GM04504 (cell line): ENCODE measurements at regions not wholly inside any gene's neighbourhood (a gene's known extent, or its start where the extent isn't known, plus 50 kb on each side); places are given as distances from the start of the nearest gene placed in this dataset.
"Not testable (repeated sequence)": the region's sequence is repeated elsewhere in the genome, so short reads cannot be mapped to it uniquely, and the experiment has no call there.

Experiments used
- DNase-seq: peaks from one replicate; pipeline ENCODE4 v3.0.0-alpha.2; 2012; ENCODE audit warnings: low read depth

DNA sequence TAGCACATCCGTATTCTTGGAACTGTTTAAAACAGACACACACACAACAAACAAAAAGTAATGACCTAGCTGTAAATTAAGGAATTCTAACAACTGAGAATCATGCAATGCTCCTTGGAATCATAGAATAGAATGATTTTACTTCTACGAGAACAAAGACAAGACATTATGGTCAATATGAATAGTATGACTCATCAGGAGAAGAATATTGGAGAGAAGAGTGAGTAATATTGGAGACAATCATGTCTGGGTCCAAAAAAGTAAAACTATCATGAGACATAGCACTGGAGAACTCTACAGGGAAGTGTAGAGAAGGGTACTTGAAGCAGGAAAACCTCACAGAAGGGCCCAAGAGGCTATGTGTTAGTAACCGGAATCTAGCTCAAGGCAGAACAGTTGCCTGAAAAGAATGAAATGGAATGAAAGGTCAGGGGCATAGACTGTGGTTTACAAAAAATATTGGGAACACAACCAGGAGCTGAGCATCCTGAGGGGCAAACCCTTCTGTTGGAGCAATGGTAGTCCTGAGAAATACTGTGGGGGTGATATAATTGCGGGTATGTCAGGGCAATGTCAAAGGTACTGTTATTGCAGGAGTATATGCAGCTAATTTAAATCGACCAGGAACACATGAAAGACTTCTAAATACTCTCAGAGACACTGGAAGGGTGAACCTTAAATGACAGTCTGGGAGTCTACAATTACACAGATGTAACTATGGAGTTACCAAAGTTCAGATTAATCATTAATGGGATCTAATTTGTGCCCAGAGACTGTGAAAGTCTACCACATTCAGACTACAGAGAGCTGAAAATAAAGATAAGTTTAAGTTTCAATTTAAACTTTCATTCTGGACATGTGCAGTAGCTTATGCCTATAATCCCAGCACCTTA lies 201.2 kb downstream of the BCHE start:
- DNase-seq, result no peak

DNA sequence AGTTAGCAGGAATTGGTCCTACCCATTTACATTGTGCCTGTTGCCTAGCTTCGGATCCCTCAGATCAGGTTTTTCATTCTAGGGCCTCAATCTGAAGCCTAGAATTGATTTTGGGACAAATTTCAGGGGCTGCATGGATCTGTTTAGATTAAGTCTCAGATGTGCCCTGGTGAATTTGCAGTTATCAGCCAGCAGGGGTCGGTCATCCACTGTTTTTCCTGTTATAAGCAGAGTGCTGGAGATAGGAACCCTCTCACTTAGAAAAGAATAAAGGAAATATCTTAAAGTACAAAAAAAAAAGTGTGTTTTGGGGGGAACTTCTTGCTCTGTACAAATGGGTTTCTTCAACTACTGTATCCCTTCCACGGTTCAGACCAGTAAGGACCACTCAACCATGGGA lies 212.5 kb downstream of the BCHE start:
- no peak for DNase-seq

DNA sequence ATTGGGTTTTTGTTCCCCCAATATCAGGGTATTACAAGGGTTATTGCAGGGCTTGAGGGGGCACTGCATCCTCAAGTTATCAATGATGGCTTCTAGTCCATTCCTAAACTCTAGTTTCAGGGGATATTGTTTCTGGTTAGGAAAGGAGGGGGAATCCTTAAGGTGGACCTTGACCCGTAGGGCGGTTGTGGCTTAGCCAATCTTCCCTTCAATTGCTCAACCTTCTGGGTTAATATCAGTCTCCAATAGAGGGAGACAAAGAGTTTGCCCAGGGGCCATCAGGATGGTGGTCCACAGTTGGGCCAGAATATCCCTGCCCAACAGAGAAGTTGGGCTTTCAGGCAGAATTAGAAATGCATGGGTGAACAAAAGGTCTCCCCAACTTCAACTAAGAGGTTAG lies 214.9 kb downstream of the BCHE start:
- DNase-seq, result no peak

DNA sequence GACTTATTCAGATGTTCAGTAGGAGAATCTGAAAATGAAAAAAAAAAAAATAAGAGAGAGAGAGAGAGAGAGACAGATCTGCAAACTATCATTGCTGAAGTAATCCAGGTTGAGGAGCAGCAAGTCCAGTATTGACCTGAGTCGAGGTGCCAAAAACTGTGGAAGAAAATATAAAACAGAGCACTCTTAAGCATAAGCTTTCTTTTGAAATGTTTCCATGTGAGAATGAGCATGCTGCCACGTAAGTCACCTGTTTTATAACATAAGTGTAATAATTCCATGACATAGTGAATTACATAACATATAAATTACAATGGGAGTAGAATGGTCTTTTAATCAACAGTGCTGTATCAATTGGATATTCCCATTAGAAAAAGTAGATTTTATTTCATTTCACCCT lies 218.2 kb downstream of the BCHE start:
- DNase-seq, result no peak

DNA sequence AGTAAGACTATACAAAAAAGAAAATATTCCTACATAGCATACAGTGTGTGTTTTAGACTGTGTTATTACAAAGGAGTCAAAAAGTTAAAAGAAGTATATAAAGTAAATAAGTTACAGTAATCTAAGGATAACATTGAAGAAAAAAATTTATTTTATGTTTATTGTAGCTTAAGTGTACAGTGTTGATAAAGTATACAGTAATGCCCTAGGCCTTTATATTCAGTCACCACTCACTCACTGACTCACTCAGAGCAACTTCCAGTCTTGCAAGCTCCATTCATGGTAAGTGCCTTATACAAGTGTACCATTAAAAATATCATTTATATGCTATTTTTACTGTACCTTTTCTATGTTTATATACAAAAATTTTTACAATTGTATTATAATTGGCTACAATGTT lies 220.1 kb downstream of the BCHE start:
- DNase-seq, result no peak

DNA sequence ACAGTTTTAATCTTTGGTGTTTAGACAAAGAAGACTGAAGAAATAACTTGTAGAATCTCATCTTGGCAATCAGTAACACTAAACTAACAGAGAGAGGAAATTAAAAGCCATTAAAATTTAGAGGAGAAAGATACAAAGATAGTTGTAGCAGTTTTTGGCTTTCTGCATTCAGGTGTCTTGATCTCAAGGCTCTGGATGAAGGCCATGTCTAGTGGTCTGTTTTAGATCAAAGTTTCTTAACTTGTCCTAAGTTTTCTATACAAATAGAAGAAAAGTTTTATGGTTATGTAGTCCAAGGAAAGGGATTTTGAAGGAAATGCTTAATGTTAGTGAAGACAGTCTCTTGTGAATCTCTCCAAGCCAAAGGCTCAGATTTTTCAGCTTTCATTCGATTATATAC lies 222.9 kb downstream of the BCHE start:
- no peak for DNase-seq

DNA sequence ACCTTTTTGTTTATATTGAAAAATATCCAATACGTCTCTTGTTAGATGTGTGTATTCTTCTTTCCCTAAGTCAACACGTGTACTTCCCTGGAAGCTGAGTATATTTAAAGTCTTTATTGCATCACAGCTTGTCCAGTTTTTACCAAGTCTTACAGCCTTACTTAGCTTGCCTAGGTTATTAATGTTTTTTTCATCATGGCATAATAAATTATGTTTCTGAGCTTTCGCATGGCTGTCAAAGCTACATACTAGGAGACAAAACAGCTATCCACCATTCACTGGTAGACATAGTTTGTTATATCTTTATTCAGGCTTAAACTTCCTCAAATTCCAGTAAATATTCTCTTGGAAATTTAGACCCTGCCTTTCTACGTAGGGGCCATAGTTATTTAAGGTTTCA lies 224.2 kb downstream of the BCHE start:
- no peak for DNase-seq

DNA sequence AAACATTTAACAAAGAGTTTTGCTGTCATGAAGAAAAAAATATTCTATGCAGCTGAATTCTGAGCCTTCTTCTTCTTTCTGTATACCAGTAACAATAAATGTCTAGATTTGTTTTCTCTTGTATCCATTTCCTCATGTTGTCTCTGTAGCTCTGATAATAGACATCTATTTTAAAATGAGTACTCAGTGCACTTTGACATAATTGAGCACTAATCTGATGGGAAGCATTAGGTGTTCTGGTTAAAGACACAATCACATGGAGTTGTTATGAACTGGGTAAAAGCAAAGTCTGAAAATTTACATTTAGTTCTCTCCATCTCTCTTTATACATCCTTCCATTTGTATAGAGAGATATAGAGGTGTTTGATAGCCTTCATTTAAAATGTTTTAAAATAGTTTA lies 230.0 kb downstream of the BCHE start:
- DNase-seq, result no peak

DNA sequence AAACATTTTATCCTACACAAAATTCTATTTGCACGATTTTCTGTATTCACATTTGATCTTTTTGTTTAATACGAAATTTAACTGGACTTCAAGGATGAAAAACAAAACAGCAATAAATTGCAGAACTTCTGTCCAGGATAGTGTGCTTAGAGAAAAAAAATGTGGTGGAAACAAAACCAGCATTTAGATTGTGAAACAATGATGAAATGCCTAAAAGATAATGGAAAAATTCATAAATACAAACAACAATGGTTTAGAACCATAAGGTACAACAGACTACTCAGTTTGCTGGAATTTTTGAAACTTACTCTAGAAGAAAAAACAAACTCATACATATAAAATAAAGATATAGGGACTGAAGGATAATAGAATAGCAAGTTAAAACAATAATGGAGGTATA lies 234.0 kb downstream of the BCHE start:
- no peak for DNase-seq

DNA sequence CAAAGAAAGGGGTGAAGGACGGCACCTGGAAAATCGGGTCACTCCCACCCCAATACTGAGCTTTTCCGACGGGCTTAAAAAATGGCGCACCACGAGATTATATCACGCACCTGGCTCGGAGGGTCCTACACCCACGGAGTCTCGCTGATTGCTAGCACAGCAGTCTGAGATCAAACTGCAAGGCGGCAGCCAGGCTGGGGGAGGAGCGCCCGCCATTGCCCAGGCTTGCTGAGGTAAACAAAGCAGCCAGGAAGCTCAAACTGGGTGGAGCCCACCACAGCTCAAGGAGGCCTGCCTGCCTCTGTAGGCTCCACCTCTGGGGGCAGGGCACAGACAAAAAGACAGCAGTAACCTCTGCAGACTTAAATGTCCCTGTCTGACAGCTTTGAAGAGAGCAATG lies 264.7 kb downstream of the BCHE start:
- DNase-seq, result not testable (repeated sequence)

DNA sequence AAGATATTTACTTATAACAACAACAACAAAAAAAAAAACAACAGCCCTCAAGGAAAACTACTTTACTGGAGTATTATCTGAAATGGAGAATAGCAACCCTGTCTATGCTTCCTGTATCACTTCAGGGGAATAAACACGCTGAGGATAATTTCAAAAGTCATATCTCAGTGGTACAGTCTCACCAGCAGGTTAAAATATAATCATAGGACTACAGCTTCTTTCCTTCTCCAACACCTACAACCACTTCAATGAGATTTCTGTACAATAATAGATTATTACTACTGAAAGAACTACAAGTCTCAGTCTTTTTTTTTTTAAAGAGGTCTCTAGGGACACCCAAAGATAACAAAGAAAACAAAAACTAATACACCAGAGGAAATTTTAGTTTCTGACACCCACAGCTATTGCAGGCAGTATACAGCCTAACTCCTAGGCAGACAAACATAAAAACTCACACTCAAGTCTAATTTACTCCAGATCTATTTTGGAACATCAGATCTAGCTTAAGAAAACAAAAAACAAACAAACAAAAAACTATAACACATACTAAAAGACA lies 268.2 kb downstream of the BCHE start:
- no peak for DNase-seq

DNA sequence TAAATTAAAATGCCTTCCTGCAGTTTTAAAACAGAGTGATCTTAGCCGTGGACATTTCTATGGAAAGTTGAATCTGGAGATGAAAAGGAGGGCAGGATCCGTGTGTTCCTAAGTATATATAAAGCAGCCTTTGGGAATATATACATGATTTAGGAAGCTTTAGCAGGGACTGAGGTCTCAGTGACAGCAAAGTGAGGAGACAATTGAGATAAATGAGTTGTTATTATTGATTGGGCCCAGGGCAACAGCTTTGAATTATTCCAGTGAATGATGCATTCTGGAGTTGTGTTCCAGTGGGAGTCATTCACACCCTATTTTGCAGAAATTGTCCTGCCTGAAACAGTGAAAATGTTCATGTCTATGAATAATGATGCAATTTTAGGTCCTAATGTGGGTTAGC lies 281.4 kb downstream of the BCHE start:
- DNase-seq, result no peak

DNA sequence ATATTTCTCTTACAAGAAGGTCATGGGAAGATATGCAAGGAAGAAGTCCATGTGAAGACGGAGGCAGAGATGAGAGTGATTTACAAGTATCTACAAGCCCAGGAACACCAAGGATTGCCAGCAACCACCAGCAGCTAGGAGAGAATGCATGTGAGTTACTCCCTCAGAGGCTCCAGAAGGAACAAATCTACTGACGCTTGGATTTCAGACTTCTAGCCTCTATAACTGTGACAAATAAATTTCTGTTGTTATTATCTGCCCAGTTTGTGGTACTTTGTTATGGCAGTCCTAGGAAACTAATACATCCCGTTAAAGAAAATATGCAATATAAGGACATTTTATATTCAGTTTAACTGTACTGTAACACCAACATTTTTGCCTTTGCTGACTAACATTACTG lies 283.9 kb downstream of the BCHE start:
- no peak for DNase-seq

DNA sequence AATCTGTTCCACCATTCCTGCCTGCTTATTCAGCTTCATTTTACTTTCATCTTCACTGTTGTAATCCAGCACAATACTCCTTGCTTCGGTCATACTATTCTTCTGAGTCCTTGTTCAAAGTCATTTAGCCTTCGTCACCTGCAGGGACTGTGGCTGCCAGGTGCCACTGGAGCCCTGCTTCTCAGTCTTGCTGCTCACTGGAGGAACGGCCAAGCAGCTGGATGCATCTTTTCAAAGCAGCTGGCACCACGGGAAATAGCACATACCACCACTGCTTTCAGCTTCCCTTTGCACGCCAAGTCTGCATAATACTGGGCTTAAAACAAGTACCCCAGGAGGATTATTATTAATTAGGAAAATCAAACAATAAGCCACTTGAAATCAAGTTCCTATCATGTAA lies 287.6 kb downstream of the BCHE start:
- DNase-seq, result no peak

DNA sequence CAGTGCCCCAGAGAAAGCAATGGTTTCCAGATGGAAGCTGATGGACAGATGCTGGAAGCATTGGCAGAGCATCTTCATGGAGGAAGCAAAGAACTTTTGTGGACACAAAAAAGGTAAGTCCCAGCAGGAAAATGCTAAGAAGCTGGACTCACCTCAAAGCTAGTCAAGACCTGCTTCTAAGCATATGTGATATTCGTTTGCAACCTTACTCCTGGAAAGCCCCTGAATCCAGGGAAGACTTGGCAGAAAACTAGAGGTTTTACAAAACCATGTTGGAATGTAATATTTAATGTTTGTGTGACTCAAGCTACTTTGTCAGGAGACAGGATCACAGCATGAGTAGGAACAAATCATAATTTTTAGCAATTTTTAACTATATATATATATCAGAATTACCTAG lies 288.2 kb downstream of the BCHE start:
- DNase-seq, result no peak

DNA sequence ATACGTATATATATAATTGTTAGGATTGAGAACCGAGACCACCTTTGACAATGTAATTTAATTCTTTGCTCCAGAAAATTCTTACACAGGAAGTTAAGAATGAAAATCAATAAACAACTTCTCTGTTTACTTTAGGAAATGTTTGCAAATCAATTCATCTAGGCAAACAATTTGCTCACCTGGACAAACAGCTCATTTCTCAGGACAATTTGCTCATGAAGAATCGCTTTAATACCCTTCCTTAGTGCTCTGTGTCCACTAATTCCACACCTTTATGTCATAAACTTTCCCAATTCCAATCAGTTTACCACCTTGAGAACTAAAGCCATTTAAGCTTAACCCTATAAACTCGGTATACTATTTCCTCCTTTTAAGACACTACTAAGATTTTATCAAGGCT lies 292.2 kb downstream of the BCHE start:
- no peak for DNase-seq

DNA sequence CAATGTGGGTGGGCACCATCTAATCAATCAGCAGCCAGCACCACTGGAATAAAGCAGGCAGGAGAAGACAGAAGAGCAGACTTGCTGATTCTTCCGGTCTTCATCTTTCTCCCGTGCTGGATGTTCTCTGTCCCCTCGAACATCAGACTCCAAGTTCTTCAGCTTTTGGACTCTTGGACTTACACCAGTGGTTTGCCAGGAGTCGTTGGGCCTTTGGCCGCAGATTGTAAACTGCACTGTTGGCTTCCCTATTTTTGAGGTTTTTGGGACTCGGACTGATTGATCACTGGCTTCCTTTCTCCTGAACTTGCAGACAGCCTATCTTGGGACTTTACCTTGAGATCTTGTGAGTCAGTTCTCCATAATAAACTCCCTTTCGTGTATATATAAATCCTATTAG lies 292.8 kb downstream of the BCHE start:
- DNase-seq, result no peak

DNA sequence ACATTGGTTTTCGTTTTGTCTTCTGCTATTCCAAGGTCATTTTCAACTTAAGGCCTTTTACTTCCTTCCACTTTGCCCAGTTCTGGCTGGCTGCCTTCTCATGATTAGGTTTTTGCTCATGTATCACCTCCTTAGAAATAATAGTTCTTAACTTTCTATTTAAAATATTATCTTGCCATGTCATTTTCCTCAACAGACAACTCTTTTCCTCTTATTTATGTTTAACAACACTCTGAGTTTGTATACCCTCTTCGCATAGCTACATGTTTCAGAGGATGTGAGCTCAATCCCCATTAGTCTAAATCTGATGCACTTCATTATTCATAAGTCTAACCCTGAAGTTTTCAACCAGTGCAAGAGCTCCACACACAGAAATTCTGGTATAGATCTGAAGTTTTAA lies 299.1 kb downstream of the BCHE start:
- no peak for DNase-seq

DNA sequence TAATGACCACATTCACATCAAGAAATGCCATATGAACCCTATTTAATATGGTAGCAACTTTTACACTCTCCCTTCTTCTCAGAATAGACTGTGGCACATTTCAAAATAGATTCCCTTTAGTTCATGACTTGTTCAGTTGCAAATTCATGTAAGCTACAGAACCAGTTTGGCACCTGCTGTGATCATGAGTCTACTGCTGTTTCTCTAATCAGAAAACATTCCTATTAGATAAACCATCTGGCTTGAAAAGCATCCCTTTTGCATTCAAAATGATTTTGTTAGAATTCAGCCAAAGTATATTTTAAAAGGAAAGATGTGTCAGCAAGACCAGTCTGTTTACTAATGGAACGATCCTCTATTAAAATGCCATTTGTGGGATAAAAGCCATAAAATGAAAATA lies 304.4 kb downstream of the BCHE start:
- no peak for DNase-seq

DNA sequence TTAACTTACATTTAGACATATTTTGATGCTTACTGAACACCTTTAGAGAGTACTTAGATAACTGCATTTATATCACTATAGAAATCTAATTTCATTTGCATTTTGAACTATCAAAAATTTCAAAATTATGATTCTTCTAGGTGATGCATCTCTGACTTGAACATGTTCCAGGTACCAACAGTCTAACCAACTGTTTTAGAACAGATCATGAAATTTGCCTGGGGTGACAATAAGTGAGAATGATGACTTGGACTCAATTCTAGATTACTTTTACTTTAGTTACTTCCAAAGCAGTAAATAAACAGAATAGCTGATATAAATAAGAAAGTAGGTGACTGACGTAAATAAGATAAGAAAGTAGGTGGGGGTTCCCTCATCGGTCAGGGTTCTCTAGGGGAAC lies 307.8 kb downstream of the BCHE start:
- DNase-seq, result no peak

DNA sequence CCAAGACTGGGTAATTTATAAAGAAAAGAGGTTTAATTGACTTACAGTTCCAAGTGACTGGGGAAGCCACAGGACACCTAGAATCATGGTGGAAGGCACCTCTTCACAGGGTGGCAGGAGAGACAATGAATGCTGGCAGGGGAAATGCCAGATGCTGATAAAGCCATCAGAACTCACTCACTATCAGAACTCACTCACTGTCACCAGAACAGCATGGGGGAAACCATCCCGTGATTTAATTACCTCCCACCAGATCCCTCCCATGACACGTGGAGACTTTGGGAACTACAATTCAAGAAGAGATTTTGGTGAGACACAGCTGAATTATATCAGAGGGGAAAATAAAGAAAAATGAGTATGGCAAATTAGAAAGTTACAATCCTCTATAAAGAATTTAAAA lies 310.9 kb downstream of the BCHE start:
- no peak for DNase-seq

DNA sequence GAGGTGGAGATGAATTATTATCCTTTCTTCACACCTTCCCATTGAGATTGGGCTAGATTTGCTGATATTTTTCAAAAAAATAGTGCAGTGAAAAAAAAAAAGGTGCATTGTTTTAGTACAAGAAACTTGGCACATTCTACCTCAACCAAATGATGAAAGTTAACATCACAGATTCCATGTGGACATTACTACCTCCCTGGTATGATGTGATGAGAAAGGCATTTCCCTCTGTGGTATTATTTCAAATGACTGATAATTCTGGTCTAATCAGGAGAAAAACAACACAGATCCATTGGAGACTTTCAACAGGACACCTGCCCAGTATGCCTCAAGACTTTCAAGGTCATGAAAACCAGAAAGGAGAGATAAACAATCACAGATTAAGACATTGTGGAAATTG lies 313.4 kb downstream of the BCHE start:
- no peak for DNase-seq

DNA sequence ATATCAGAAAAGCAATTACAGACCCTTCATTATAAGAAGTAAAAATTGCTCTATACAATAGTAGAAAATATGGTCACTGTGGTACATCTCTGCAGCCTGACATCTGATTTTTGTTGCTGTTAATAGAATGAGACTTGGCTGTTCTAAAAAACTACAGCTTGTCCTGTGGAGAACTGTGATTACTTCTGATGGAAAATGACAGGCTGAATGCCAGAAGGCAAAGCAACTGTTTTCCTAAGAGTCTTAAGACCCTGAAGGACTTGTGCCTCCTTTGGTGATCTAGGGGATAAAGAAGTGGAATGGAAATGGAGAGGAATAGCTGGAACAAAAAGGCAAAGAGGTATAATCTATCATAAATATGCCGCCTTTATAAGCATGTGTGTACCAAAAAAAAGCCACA lies 314.8 kb downstream of the BCHE start:
- DNase-seq, result no peak
